Body of pancreas (tissue), 4 donors: ENCODE measurements at regions not wholly inside any gene's neighbourhood (a gene's known extent, or its start where the extent isn't known, plus 50 kb on each side); places are given as distances from the start of the nearest gene placed in this dataset.
A peak's percentile ranks its signal among the peaks of the same experiment; 100 is the strongest.

Source experiments
- ATAC-seq: fragments of 150-250 bp; one replicate; pipeline ENCODE4 v1.9.1; 2016
- DNase-seq, 4 donors: peaks; one replicate each; pipeline ENCODE4 v3.0.0-alpha.2; 2019
- H3K27ac ChIP-seq, 4 donors: fragments of 200-600 bp; sonication (generic); 1 replicate in 3 of 4; 2 replicates in 1 of 4; pipeline versions ENCODE4 v1.5.1 to v1.6.1; 2016 to 2019; ENCODE audit warnings: mild to moderate bottlenecking in 1 of 4, mixed read lengths in 1 of 4, moderate library complexity in 1 of 4
- H3K27me3 ChIP-seq, 2 donors: fragments of 200-600 bp; sonication (generic); one replicate each; pipeline ENCODE4 v1.6.0; 2016; ENCODE audit warnings: mild to moderate bottlenecking in 1 of 2
- H3K36me3 ChIP-seq, 2 donors: fragments of 200-600 bp; sonication (generic); replicated peaks in 1 of 2; 2 replicates each; pipeline ENCODE4 v1.5.1; 2016; ENCODE audit warnings: low read depth in 2 of 2; ENCODE audit not compliant: insufficient read depth in 1 of 2
- H3K4me1 ChIP-seq: fragments of 200-600 bp; sonication (generic); one replicate; pipeline ENCODE4 v1.6.0; 2016
- H3K4me3 ChIP-seq, 2 donors: fragments of 200-600 bp; sonication (generic); 1 replicate in 1 of 2; 2 replicates in 1 of 2; pipeline ENCODE4 v1.5.1; 2016 to 2019
- H3K9me3 ChIP-seq, 3 donors: fragments of 200-600 bp; sonication (generic); 1 replicate in 2 of 3; 2 replicates in 1 of 3; pipeline ENCODE4 v1.5.1; 2016
- POLR2A ChIP-seq, 3 donors: fragments of 450-650 bp; IDR thresholded peaks; one replicate each; pipeline ENCODE4 v1.6.1; 2016; ENCODE audit warnings: antibody characterized with exemption in 3 of 3, mild to moderate bottlenecking in 2 of 3
- WGBS, 2 donors: methylation state at CpG; one replicate each; pipeline ENCODE4 v1.1.5; 2017; 5-methylcytosine and 5-hydroxymethylcytosine counted together
- intact Hi-C: fragments of 100-400 bp; cut with DNase I; formaldehyde crosslinking; loops from one replicate; pipeline ENCODE4 v1.15.1; 2023
- TF ChIP-seq, protein P1 (sequence below), 7 experiments: fragments of 450-650 bp in 4 of 7; fragments of 200-600 bp in 3 of 7; sonication (generic) in 3 of 7; IDR thresholded peaks; one replicate each; pipeline ENCODE4 v1.5.1; 2016 to 2019; ENCODE audit warnings: antibody characterized with exemption in 7 of 7

DNA sequence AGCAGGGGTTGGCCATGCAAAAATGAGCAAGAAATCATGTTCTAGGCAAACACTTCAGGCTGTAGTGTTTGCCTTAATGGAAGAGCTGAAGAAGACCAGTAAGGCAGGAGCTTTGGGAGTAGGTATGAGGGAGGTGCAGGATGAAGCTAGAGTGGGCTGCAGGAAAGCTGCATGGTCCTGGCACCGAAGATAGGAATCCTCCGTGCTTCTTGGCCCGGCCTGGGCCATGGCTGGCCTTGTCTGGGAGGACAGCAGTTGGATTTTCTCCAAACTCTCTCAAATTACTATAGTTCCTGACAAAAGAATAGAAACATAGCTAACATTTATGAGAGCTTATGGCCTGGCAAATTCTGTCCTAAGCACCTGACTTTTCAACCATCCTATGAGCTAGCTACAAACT lies 116.5 kb downstream of the UCHL1 start:
- intact Hi-C loops: no loop called here
- no peaks in the 10 kb centered on the region for H3K9me3 ChIP-seq
- WGBS, 2 donors: 20 to 46% methylated on average over 3 of the region's 3 CpGs
- H3K27me3 ChIP-seq: no peaks in the 10 kb centered on the region
- DNase-seq: no peak
- H3K36me3 ChIP-seq: no peaks in the 10 kb centered on the region
- no peak overlapping the region for H3K4me3 ChIP-seq
- H3K27ac ChIP-seq: no peak overlapping the region
- H3K4me1 ChIP-seq: peaks cover 30% of the 10 kb centered on the region
- ATAC-seq: no peak
- TF ChIP-seq, protein P1, sequence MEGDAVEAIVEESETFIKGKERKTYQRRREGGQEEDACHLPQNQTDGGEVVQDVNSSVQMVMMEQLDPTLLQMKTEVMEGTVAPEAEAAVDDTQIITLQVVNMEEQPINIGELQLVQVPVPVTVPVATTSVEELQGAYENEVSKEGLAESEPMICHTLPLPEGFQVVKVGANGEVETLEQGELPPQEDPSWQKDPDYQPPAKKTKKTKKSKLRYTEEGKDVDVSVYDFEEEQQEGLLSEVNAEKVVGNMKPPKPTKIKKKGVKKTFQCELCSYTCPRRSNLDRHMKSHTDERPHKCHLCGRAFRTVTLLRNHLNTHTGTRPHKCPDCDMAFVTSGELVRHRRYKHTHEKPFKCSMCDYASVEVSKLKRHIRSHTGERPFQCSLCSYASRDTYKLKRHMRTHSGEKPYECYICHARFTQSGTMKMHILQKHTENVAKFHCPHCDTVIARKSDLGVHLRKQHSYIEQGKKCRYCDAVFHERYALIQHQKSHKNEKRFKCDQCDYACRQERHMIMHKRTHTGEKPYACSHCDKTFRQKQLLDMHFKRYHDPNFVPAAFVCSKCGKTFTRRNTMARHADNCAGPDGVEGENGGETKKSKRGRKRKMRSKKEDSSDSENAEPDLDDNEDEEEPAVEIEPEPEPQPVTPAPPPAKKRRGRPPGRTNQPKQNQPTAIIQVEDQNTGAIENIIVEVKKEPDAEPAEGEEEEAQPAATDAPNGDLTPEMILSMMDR (IDR thresholded peaks at IDR 0.05): no peak
- TF ChIP-seq POLR2A (IDR thresholded peaks at IDR 0.05): no peak

DNA sequence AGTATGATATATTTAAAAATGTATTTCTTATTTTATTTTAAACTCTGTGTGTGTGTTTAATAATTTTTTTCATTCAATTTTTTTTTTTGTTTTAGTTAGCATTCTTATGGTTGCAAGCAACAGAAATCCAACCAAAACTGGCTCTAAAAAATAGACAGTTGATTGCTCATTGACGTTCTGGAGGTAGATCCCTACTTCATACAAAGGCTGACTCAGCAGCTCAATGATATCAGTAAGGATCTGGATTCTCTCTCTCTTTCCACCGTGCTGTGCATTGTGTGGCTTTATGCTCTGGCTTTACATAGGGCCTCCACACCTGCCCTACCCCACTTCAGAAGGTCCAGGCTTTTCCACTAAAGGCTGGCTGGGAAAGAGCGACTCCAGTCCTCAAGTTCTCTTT lies 117.8 kb downstream of the UCHL1 start:
- no peak overlapping the region for H3K4me3 ChIP-seq
- H3K4me1 ChIP-seq: peaks cover 28% of the 10 kb centered on the region
- 60 to 71% methylated on average over 3 of the region's 3 CpGs for WGBS, 2 donors
- no peak for DNase-seq
- H3K36me3 ChIP-seq: no peaks in the 10 kb centered on the region
- H3K27me3 ChIP-seq: no peaks in the 10 kb centered on the region
- H3K9me3 ChIP-seq: no peaks in the 10 kb centered on the region
- no peak overlapping the region for H3K27ac ChIP-seq
- no peak for ATAC-seq
- TF ChIP-seq POLR2A (IDR thresholded peaks at IDR 0.05): no peak
- TF ChIP-seq, protein P1 (IDR thresholded peaks at IDR 0.05): no peak
- intact Hi-C loops: no loop called here

DNA sequence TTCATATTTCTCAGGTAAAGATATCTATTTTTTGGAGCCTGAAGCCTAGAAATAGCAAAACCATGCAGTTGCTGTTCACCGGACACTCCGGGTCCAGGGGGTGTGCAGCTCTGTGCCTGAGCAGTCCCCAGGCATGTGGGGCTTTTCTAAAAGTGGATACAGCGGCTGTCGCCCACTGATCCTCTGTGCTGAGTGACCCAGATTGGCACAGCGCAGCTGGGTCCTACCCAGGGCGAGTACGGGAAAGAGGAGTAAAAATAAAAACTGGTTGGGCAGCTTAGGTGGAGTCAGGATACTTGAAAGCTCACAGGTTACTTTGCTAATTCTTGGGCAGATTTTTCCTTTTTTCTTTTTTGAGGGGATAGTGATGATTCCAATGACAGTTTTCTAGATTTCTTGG lies 118.8 kb downstream of the UCHL1 start:
- Histone ChIP-seq H3K9me3 (no peaks in the 10 kb centered on the region), H3K4me1 (peaks cover 17% of the 10 kb centered on the region), H3K27ac (no peak overlapping the region), H3K36me3 (no peaks in the 10 kb centered on the region), H3K27me3 (no peaks in the 10 kb centered on the region), H3K4me3 (no peak overlapping the region)
- peak; percentile 30 for ATAC-seq
- TF ChIP-seq POLR2A (IDR thresholded peaks at IDR 0.05): no peak
- TF ChIP-seq, protein P1 (IDR thresholded peaks at IDR 0.05): no peak
- intact Hi-C loops: no loop called here
- peak in 2 of 4 donors; percentile 17 to 32 for DNase-seq
- WGBS, 2 donors: 39 to 53% methylated on average over 7 of the region's 7 CpGs

DNA sequence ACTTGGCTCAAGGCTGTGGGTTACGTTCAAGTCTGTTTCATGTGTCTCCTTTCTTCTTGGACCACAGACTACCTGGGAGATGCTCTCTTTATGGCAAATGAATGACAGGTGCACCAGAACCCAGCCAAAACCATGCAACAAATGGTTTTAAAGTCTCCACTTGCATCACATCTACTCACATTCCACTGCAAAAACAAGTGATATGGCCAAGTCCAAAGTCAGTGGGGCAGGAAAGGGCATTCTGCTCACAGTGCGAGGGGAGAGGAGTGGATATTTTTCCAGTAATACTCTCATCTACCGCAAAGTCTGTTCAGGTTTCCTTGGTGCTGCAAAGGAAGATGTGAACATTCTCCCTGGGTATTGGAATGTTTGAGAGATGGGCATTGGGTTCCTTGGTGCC lies 120.5 kb downstream of the UCHL1 start:
- intact Hi-C loops: no loop called here
- ATAC-seq: no peak
- DNase-seq: no peak
- Histone ChIP-seq H3K4me3 (no peak overlapping the region), H3K27ac (no peak overlapping the region), H3K4me1 (peaks cover 14% of the 10 kb centered on the region), H3K36me3 (no peaks in the 10 kb centered on the region), H3K27me3 (no peaks in the 10 kb centered on the region), H3K9me3 (no peaks in the 10 kb centered on the region)
- WGBS, 2 donors: 89 to 96% methylated on average over 3 of the region's 3 CpGs
- TF ChIP-seq, protein P1 (IDR thresholded peaks at IDR 0.05): no peak
- TF ChIP-seq POLR2A (IDR thresholded peaks at IDR 0.05): no peak

DNA sequence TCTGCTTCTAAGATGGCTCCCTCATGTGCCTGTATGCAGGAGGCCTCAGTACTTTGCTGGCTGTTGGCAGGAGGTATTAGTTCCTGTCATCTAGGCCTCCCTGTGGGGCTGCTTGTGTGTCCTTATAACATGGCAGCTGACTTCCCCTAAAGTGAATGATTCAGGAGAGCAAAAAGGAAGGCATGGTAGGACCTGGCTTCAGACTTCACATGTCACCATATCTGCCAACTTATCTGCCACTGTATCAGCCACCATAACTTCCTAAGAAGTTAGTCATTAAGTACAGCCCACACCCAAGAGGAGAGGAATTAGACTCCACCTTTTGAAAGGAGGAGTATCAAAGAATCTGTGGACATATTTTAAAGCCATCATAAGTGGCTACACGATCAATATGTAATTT lies 122.5 kb downstream of the UCHL1 start:
- H3K27me3 ChIP-seq: no peaks in the 10 kb centered on the region
- 81 to 93% methylated on average over 1 of the region's 1 CpG for WGBS, 2 donors
- no peak for ATAC-seq

More for the DNA sequence above, 122.5 kb downstream of the UCHL1 start:
- H3K27ac ChIP-seq: no peak overlapping the region
- intact Hi-C loops: no loop called here
- no peaks in the 10 kb centered on the region for H3K36me3 ChIP-seq
- no peak for DNase-seq
- peaks cover 17% of the 10 kb centered on the region for H3K4me1 ChIP-seq
- H3K4me3 ChIP-seq: no peak overlapping the region
- TF ChIP-seq POLR2A (IDR thresholded peaks at IDR 0.05): no peak
- TF ChIP-seq, protein P1 (IDR thresholded peaks at IDR 0.05): no peak
- H3K9me3 ChIP-seq: no peaks in the 10 kb centered on the region
